ENCODE measurements at regions not wholly inside any gene's neighbourhood (a gene's known extent, or its start where the extent isn't known, plus 50 kb on each side); places are given as distances from the start of the nearest gene placed in this dataset.

DNA sequence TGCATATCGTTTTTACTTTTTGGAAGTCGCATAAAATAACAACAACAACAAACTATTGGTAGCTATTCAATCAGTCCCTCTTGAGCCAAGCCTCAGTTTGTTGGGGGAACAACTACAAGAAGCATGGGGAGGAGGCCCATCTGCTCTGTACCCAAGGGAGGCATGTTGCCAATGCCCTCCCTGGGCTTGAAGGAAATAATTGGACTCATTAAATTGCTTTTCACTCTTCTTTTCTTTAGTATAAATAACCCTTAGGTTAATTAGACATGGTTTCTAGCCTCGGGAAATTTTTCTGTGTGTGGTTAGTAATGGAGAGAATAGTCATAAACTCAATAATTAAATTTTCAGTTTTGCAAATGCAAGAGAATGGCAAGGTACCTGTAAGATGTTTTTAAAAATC lies 500.7 kb downstream of the TLE4 start (continued):
- TF ChIP-seq MCM5 (IDR thresholded peaks at IDR 0.05; ENCODE audit: low read depth) (no peak), RAD51 (IDR thresholded peaks at IDR 0.05; ENCODE audit: borderline replicate concordance, low read depth) (no peak), HEY1 (CRISPR knock-in tag; IDR thresholded peaks at IDR 0.05; ENCODE audit: borderline replicate concordance) (no peak), ZNF431 (CRISPR knock-in tag; IDR thresholded peaks at IDR 0.05) (no peak), KHSRP (IDR thresholded peaks at IDR 0.05) (no peak), TCF7L2 (IDR thresholded peaks at IDR 0.05; ENCODE audit: low read depth, low read length) (no peak)
- TF ChIP-seq, protein P1, sequence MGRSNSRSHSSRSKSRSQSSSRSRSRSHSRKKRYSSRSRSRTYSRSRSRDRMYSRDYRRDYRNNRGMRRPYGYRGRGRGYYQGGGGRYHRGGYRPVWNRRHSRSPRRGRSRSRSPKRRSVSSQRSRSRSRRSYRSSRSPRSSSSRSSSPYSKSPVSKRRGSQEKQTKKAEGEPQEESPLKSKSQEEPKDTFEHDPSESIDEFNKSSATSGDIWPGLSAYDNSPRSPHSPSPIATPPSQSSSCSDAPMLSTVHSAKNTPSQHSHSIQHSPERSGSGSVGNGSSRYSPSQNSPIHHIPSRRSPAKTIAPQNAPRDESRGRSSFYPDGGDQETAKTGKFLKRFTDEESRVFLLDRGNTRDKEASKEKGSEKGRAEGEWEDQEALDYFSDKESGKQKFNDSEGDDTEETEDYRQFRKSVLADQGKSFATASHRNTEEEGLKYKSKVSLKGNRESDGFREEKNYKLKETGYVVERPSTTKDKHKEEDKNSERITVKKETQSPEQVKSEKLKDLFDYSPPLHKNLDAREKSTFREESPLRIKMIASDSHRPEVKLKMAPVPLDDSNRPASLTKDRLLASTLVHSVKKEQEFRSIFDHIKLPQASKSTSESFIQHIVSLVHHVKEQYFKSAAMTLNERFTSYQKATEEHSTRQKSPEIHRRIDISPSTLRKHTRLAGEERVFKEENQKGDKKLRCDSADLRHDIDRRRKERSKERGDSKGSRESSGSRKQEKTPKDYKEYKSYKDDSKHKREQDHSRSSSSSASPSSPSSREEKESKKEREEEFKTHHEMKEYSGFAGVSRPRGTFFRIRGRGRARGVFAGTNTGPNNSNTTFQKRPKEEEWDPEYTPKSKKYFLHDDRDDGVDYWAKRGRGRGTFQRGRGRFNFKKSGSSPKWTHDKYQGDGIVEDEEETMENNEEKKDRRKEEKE (IDR thresholded peaks at IDR 0.05; ENCODE audit: borderline replicate concordance in 1 of 2, control insufficient read depth in 1 of 2, low read depth in 2 of 2, low read length in 1 of 2): no peak
- TF ChIP-seq, protein P2, sequence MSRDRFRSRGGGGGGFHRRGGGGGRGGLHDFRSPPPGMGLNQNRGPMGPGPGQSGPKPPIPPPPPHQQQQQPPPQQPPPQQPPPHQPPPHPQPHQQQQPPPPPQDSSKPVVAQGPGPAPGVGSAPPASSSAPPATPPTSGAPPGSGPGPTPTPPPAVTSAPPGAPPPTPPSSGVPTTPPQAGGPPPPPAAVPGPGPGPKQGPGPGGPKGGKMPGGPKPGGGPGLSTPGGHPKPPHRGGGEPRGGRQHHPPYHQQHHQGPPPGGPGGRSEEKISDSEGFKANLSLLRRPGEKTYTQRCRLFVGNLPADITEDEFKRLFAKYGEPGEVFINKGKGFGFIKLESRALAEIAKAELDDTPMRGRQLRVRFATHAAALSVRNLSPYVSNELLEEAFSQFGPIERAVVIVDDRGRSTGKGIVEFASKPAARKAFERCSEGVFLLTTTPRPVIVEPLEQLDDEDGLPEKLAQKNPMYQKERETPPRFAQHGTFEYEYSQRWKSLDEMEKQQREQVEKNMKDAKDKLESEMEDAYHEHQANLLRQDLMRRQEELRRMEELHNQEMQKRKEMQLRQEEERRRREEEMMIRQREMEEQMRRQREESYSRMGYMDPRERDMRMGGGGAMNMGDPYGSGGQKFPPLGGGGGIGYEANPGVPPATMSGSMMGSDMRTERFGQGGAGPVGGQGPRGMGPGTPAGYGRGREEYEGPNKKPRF (IDR thresholded peaks at IDR 0.05; ENCODE audit: low read depth, low read length): no peak
- TF ChIP-seq, protein P3, sequence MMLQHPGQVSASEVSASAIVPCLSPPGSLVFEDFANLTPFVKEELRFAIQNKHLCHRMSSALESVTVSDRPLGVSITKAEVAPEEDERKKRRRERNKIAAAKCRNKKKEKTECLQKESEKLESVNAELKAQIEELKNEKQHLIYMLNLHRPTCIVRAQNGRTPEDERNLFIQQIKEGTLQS (IDR thresholded peaks at IDR 0.05): no peak
- TF ChIP-seq, protein P3 (CRISPR knock-in tag; conservative IDR thresholded peaks at IDR 0.05): no peak
